Kidney (tissue), 13 donors: ENCODE measurements at regions not wholly inside any gene's neighbourhood (a gene's known extent, or its start where the extent isn't known, plus 50 kb on each side); places are given as distances from the start of the nearest gene placed in this dataset.

Source experiments
- DNase-seq, 5 donors: peaks; one replicate each; pipeline ENCODE4 v3.0.0-alpha.2; 2013 to 2020
- FAIRE-seq: peaks from 2 replicates; lab custom pipeline; 2012; peaks lifted over from hg19 to GRCh38; lab: Jason Lieb, UNC
- H3K27ac ChIP-seq, 2 donors: one replicate each; pipeline ENCODE4 v1.7.0; 2013; ENCODE audit warnings: low read depth in 2 of 2, low read length in 2 of 2, inconsistent platforms in 1 of 2
- H3K27me3 ChIP-seq: one replicate; pipeline ENCODE4 v1.7.1; 2013; ENCODE audit warnings: low read length, inconsistent platforms; ENCODE audit not compliant: control insufficient read depth, insufficient read depth
- H3K36me3 ChIP-seq, 3 donors: one replicate each; pipeline versions ENCODE4 v1.7.0 to v1.7.1; 2013; ENCODE audit warnings: low read length in 3 of 3, control low read depth in 1 of 3, inconsistent platforms in 1 of 3; ENCODE audit not compliant: insufficient read depth in 3 of 3, control insufficient read depth in 2 of 3
- H3K4me1 ChIP-seq, 3 donors: one replicate each; pipeline versions ENCODE4 v1.7.0 to v1.7.1; 2013; ENCODE audit warnings: low read length in 3 of 3, inconsistent platforms in 1 of 3, low read depth in 1 of 3; ENCODE audit not compliant: control insufficient read depth in 2 of 3, insufficient read depth in 2 of 3
- H3K4me3 ChIP-seq, 3 donors: one replicate each; pipeline versions ENCODE4 v1.7.0 to v1.8.1; 2013; ENCODE audit warnings: low read length in 3 of 3, control low read depth in 1 of 3, inconsistent platforms in 1 of 3
- H3K9ac ChIP-seq, 3 donors: one replicate each; pipeline versions ENCODE4 v1.7.0 to v1.7.1; 2013; ENCODE audit warnings: low read length in 3 of 3, control low read depth in 1 of 3, inconsistent platforms in 1 of 3
- H3K9me3 ChIP-seq, 3 donors: one replicate each; pipeline versions ENCODE4 v1.7.0 to v1.7.1; 2013; ENCODE audit warnings: low read length in 3 of 3, control low read depth in 1 of 3, inconsistent platforms in 1 of 3; ENCODE audit not compliant: control insufficient read depth in 2 of 3, insufficient read depth in 1 of 3
- intact Hi-C: fragments of 100-400 bp; cut with DNase I; formaldehyde crosslinking; loops from one replicate; pipeline ENCODE4 v1.11.1; 2022
- TF ChIP-seq, protein P1 (sequence below): IDR thresholded peaks from 3 replicates; pipeline ENCODE4 v1.5.1; 2012; ENCODE audit warnings: mild to moderate bottlenecking, moderate library complexity, borderline replicate concordance; ENCODE audit not compliant: insufficient read depth; ENCODE audit errors: extremely low read depth
- donor health status: control.
- donor health status: control.
- donor health status: control.
- donor health status: control.
- donor health status: control.
- donor health status: DM: yes; HTN: yes; CAD: no.
- donor health status: Normal renal cell carcinoma (clear cell type).

DNA sequence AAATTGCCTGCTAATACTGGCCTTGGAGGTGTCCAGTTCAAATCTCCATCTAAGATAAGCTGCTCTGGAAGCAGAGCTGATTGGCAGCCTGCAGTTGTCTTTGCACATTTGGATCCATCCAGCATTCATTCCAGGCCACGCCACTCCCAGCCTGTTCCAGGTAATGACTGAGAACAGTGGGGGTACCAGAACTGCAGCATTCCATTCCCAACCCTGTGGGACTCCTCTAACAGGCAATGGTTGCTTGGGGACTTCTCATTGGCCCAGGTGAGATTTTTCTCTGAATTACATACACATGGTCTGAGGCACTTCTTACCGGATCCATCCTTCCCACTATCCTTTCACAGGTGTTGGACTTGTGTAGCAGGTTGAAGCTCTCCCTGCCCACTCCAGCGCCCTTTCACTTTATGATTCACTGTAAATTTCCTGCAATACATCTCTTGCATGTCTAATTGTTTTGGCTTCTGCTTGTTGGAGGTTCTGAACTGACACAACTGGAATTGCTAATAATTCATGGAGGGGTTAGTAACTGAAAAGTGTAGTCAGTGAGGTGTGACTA is 206.1 kb upstream of the ZFHX3 start:
- H3K4me1 ChIP-seq: peaks cover 0 to 3% (median 0%) of the 10 kb centered on the region in 3 donors
- TF ChIP-seq, protein P1, sequence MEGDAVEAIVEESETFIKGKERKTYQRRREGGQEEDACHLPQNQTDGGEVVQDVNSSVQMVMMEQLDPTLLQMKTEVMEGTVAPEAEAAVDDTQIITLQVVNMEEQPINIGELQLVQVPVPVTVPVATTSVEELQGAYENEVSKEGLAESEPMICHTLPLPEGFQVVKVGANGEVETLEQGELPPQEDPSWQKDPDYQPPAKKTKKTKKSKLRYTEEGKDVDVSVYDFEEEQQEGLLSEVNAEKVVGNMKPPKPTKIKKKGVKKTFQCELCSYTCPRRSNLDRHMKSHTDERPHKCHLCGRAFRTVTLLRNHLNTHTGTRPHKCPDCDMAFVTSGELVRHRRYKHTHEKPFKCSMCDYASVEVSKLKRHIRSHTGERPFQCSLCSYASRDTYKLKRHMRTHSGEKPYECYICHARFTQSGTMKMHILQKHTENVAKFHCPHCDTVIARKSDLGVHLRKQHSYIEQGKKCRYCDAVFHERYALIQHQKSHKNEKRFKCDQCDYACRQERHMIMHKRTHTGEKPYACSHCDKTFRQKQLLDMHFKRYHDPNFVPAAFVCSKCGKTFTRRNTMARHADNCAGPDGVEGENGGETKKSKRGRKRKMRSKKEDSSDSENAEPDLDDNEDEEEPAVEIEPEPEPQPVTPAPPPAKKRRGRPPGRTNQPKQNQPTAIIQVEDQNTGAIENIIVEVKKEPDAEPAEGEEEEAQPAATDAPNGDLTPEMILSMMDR: no peak
- H3K27ac ChIP-seq: no peak overlapping the region
- FAIRE-seq (no peak), DNase-seq (no peak)
- no peaks in the 10 kb centered on the region for H3K9me3 ChIP-seq
- H3K4me3 ChIP-seq: no peak overlapping the region
- no peak overlapping the region for H3K9ac ChIP-seq
- H3K27me3 ChIP-seq: no peaks in the 10 kb centered on the region
- H3K36me3 ChIP-seq: no peaks in the 10 kb centered on the region
- intact Hi-C loops: no loop called here

DNA sequence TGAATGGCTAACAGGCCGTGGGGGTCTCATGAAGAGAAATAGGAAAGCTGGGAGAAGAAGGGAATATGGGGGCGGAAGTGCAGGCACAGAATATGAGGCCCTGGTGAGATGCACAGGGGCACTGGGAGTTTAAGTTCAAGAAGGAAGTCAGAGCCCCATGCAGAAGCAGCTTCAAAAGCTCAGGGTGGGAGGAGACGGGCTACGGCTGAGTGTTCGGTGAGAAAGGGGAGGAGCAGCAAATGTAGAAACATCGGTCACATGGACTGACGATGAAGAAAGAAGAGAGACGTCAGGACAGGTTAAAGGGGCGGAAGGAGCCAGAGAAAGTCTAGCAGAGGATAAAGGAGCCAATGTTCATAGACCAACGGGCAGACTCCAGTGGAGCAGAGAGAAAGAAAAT is 204.5 kb upstream of the ZFHX3 start:
- no peaks in the 10 kb centered on the region for H3K27me3 ChIP-seq
- peaks cover 0 to 2% (median 0%) of the 10 kb centered on the region in 3 donors for H3K36me3 ChIP-seq
- H3K4me3 ChIP-seq: no peak overlapping the region
- peaks cover 0 to 3% (median 0%) of the 10 kb centered on the region in 3 donors for H3K4me1 ChIP-seq
- DNase-seq (peak in 2 of 5 donors; percentile 7 to 53), FAIRE-seq (no peak)
- intact Hi-C loops: no loop called here
- TF ChIP-seq, protein P1: no peak
- H3K9me3 ChIP-seq: no peaks in the 10 kb centered on the region
- H3K9ac ChIP-seq: no peak overlapping the region
- H3K27ac ChIP-seq: no peak overlapping the region

DNA sequence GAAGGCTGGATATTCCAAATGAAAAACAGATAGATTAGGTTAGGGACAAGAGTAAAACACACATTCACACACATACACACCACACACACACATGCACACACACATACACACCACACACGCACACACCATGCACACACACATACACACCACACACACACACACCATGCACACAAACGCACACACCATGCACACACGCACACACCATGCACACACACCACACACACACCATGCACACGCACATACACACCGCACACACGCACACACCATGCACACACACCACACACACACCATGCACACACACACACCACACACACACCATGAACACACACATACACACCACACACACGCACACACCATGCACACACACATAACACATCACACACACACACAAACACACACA is 203.7 kb upstream of the ZFHX3 start:
- TF ChIP-seq, protein P1: no peak
- Histone ChIP-seq H3K9ac (no peak overlapping the region), H3K27ac (no peak overlapping the region), H3K27me3 (no peaks in the 10 kb centered on the region), H3K36me3 (peaks cover 0 to 2% (median 0%) of the 10 kb centered on the region in 3 donors), H3K4me1 (peaks cover 0 to 3% (median 0%) of the 10 kb centered on the region in 3 donors), H3K4me3 (peak overlapping the region in 1 of 3 donors; percentile 11), H3K9me3 (no peaks in the 10 kb centered on the region)
- DNase-seq (no peak), FAIRE-seq (no peak)
- intact Hi-C loops: no loop called here

DNA sequence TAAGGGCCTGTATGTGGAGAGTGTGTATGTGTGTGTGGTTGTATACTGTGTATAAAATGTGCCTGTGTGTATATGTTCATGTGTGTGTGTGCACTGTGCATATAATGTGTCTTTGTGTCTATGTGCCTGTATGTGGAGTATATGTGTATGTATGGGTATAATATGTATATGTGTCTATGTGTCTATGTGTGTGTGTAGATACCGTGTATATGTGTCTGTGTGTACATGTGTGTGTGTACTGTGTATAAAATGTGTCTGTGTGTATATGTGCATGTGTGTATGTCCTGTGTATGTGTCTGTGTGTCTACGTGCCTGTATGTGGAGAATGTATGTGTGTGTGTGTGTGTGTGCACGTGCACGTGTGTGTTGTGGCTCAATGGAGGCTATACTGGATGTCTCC is 200.4 kb upstream of the ZFHX3 start:
- FAIRE-seq (no peak), DNase-seq (no peak)
- TF ChIP-seq, protein P1: no peak
- peaks cover 0 to 3% (median 0%) of the 10 kb centered on the region in 3 donors for H3K4me1 ChIP-seq
- no peak overlapping the region for H3K4me3 ChIP-seq
- H3K9me3 ChIP-seq: no peaks in the 10 kb centered on the region
- intact Hi-C loops: no loop called here
- no peak overlapping the region for H3K9ac ChIP-seq
- peaks cover 0 to 2% (median 0%) of the 10 kb centered on the region in 3 donors for H3K36me3 ChIP-seq
- no peak overlapping the region for H3K27ac ChIP-seq
- H3K27me3 ChIP-seq: no peaks in the 10 kb centered on the region
